IPS-18a (cell line): ENCODE measurements at regions not wholly inside any gene's neighbourhood (a gene's known extent, or its start where the extent isn't known, plus 50 kb on each side); places are given as distances from the start of the nearest gene placed in this dataset.
"Not testable (repeated sequence)": the region's sequence is repeated elsewhere in the genome, so short reads cannot be mapped to it uniquely, and the experiment has no call there.

Experiments used
- H3K27ac ChIP-seq: one replicate; pipeline ENCODE4 v1.5.1; 2013; ENCODE audit warnings: low read length
- H3K27me3 ChIP-seq: one replicate; pipeline ENCODE4 v1.6.1; 2013; ENCODE audit warnings: mild to moderate bottlenecking, low read length; ENCODE audit not compliant: control insufficient read depth, insufficient read depth
- H3K36me3 ChIP-seq: one replicate; pipeline ENCODE4 v1.6.1; 2013; ENCODE audit warnings: low read depth, low read length; ENCODE audit not compliant: control insufficient read depth
- H3K4me1 ChIP-seq: one replicate; pipeline ENCODE4 v1.6.1; 2013; ENCODE audit warnings: low read depth, low read length; ENCODE audit not compliant: control insufficient read depth
- H3K4me3 ChIP-seq: one replicate; pipeline ENCODE4 v1.5.1; 2013; ENCODE audit warnings: low read length
- H3K9ac ChIP-seq: one replicate; pipeline ENCODE4 v1.6.1; 2013; ENCODE audit warnings: mild to moderate bottlenecking, low read length, moderate library complexity
- H3K9me3 ChIP-seq: one replicate; pipeline ENCODE4 v1.6.1; 2013; ENCODE audit warnings: low read depth, low read length; ENCODE audit not compliant: control insufficient read depth

DNA sequence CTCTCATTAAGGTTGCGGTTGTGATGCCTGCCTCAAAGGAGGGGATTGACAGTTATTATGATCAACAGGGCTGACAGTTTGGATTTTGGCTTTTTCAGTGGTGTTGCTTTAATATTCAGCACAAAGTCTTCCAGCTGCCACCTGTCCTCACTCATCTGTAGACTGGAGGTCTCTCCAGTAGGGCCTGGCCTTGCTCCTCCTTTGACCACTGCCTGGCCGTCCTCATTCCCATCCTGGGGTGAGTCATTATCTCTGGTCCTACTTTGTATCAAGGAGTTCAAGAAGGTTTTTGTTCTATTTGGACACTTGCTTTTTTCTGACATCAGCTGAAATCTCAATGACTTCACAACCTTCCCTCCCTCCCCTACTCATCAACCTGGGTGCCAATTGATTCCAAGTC is 95.1 kb upstream of the ZPLD1 start:
- Histone ChIP-seq H3K4me1 (peaks cover 5% of the 10 kb centered on the region), H3K9ac (no peak overlapping the region), H3K9me3 (no peaks in the 10 kb centered on the region), H3K36me3 (no peaks in the 10 kb centered on the region), H3K27me3 (no peaks in the 10 kb centered on the region), H3K27ac (no peak overlapping the region), H3K4me3 (no peak overlapping the region)

DNA sequence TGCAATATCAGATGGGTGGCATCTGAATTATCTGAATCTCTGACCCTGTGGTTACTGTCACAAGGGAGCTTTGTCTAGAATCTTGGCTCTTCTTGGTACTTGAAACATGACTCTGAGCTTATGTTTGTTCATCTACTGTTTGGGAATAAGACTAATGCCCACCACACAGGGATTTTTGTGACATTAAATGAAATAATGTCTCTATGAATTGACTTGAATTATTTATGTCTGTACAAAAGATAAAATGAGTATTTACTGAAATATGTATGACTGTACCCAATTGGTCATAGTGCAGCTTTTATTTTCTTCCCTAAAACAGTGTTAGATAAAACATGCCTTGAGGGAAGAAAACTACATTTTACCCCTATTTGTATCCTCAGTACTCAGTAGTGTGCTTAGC is 87.9 kb upstream of the ZPLD1 start:
- Histone ChIP-seq H3K4me1 (no peaks in the 10 kb centered on the region), H3K36me3 (no peaks in the 10 kb centered on the region), H3K27ac (no peak overlapping the region), H3K9me3 (no peaks in the 10 kb centered on the region), H3K9ac (no peak overlapping the region), H3K27me3 (no peaks in the 10 kb centered on the region), H3K4me3 (no peak overlapping the region)

DNA sequence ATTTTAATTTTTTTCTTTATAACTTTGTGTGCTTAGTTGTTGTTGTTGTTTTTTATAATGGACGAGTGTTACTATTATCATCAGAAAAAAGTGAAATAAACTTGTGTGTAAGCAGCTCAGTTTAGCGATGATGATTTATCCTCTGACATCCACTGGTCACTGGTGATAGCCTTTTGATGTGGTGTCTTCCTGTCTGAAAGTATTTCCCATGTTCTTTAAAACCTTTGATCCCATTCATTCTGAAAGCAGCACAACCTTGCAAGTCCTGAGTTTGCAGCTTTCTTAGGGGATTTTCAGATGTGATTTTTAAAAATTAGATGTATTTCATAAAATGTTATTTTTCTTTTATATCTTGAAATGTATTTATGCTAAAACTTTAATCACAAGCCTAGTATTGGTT is 85.9 kb upstream of the ZPLD1 start:
- H3K36me3 ChIP-seq: no peaks in the 10 kb centered on the region

DNA sequence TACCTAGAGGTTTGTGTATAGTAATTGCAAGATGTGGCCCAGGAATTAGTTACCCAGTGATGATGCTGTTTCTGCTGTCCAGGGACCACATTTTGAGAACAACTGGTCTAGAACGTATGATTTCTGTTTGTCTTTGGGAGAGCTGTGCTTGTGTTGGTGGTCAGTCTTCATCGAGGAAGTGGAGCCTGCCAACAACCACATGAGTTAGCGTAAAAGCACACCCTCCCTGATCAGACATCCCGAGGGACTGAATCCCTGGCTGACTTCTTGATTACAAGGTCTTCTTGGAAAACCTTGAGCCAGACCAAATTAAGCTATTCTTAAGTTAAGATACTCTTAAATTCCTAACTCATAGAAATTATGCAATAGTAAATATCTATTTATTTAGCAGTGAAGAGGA is 81.7 kb upstream of the ZPLD1 start:
- Histone ChIP-seq H3K27ac (no peak overlapping the region), H3K9me3 (no peaks in the 10 kb centered on the region), H3K36me3 (no peaks in the 10 kb centered on the region), H3K4me3 (no peak overlapping the region), H3K4me1 (peaks cover 8% of the 10 kb centered on the region), H3K9ac (no peak overlapping the region), H3K27me3 (no peaks in the 10 kb centered on the region)

More for the DNA sequence above, 85.9 kb upstream of the ZPLD1 start:
- Histone ChIP-seq H3K9ac (no peak overlapping the region), H3K27me3 (no peaks in the 10 kb centered on the region), H3K9me3 (no peaks in the 10 kb centered on the region), H3K27ac (no peak overlapping the region), H3K4me1 (no peaks in the 10 kb centered on the region), H3K4me3 (no peak overlapping the region)

DNA sequence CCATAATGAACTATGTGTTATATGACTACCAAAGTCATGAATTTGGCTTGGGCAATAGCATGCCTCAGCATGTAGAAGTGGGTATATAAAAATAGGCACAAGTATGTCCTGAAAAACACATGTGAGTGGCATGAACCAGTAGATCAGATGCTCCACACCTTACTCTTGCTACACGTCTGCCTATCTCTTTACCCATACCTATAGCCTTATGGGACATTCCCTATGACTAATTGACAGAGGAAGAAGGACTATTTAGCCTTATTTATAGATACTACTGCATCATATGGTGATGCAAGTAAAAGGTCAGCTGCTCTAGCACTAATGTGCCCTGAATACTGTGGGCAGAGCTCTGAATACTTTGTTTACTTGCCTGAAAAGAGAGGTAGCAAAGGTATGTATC is 81.0 kb upstream of the ZPLD1 start:
- Histone ChIP-seq H3K9me3 (no peaks in the 10 kb centered on the region), H3K9ac (no peak overlapping the region), H3K4me3 (no peak overlapping the region), H3K27me3 (no peaks in the 10 kb centered on the region), H3K36me3 (no peaks in the 10 kb centered on the region), H3K27ac (no peak overlapping the region), H3K4me1 (peaks cover 8% of the 10 kb centered on the region)

DNA sequence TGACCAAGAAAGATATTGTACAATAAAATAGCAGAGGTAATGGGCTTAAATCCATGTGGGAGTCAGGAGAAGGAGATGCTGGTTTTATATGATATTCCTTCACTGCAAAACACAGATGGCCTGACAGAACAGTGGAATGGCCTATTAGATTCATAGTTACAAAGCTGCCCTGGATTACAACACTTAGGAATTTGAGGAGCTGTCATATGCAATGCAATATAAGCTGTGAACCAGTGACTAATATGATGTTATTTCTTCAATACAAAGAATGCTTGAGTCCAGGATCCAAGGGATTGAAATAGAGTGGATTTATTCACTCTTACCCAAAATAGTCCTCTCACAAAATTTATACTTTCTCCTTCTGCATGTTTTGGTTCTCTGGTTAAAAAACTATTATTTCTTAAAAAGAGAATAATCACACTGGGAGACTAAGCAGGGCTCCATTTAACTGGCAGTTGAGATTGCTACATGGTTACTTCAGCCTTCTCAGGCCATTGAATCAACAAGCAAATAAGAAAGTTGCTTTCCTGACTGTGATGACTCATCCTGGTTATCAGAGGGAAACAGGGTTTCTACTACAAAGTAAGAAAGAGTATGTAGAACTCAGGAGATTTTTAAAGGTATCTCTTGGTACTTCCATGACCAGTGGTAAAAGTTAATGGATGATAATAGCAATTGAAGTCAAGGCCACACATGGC is 79.8 kb upstream of the ZPLD1 start:
- Histone ChIP-seq H3K9me3 (no peaks in the 10 kb centered on the region), H3K4me1 (peaks cover 8% of the 10 kb centered on the region), H3K27ac (no peak overlapping the region), H3K36me3 (no peaks in the 10 kb centered on the region), H3K9ac (no peak overlapping the region), H3K27me3 (no peaks in the 10 kb centered on the region), H3K4me3 (no peak overlapping the region)

DNA sequence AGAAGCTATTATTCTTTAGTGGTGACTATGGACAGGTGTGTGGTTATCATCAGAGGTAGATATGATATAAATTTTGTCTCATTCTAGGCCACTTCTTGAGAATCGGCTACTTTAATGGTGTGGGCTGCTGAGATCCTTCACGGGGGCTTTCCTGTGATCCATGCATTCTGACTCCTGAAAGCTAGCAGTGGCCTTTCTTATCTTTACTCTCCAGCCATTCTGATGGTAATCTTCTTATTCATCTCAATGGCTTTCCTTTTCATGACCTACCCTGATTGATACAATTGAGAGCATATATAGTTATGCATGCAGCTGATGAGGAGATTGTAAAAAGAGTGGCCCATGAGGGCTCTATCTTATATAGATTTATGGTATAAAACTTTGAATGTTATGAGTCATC is 78.3 kb upstream of the ZPLD1 start:
- Histone ChIP-seq H3K36me3 (no peaks in the 10 kb centered on the region), H3K27ac (no peak overlapping the region), H3K4me1 (peaks cover 21% of the 10 kb centered on the region), H3K9ac (no peak overlapping the region), H3K27me3 (no peaks in the 10 kb centered on the region), H3K4me3 (no peak overlapping the region), H3K9me3 (no peaks in the 10 kb centered on the region)

DNA sequence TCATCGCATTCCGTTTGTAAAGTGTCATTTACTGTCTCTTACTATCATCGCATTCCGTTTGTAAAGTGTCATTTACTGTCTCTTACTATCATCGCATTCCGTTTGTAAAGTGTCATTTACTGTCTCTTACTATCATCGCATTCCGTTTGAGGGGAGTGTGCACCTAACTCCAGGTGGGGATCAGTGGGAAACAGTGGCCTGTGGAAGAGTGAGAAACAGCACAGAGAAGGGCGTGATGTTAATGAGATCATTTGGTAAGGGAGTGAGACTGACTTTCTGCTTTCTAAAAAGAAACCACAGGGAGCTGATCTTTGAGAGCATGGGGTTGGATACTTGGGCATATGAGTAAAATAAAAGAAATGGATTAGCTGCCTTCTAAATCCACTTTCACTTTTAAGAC is 77.5 kb upstream of the ZPLD1 start:
- not testable (repeated sequence) for H3K9me3 ChIP-seq, H3K27me3 ChIP-seq, H3K36me3 ChIP-seq, H3K4me3 ChIP-seq, H3K27ac ChIP-seq, H3K9ac ChIP-seq
- H3K4me1 ChIP-seq: peaks cover 21% of the 10 kb centered on the region

DNA sequence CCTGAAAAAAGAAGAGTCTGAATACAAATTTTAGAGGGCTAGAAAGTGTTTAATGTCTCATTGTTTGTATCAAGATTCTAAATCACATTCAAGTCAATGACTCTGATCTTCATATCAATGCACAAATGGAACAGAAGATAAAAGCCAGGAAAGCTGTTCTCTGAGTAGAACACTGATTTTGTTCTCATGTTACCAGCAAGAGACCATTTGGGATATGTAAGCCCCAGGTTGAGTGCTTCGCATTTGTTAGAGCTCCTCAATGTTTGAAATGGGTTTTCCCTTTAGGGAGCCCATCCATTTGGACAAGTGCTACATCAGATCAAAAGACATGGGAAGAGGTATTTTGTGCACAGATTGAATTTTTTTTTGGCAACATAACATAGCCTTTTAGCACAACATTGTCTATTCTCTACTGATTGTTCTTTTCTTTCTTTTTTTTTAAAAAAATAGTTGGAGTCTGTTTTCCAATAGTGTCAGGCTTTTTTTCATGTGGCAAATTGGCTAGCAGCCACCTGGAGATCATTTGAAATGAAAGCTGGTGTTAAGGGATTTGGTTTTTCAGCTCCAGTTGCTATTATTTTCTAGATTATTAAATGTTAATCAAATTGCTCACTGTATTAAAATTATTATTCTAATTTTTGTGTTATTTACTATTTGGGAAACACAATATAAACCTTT is 74.5 kb upstream of the ZPLD1 start:
- no peaks in the 10 kb centered on the region for H3K9me3 ChIP-seq
- H3K27me3 ChIP-seq: no peaks in the 10 kb centered on the region

DNA sequence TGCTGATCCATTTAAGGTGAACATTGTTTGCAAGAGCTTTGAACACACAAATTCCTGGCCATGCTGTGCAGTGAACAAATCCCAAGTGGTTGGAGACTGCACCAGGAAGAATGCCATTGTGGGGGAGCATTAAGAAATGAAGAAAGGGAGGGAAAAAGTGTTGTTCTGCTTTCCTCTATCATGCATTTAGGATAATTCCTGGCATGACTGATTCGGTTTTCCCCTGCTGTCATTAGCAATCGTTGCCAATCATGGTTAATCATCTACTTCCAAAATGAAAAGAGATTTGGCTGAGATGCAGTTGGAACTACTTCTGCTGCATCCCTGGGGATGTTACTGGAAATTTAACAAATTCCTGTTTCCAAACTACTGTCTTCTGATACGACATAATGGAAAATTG is 73.7 kb upstream of the ZPLD1 start:
- peaks cover 20% of the 10 kb centered on the region for H3K4me1 ChIP-seq
- no peak overlapping the region for H3K9ac ChIP-seq
- H3K9me3 ChIP-seq: no peaks in the 10 kb centered on the region
- H3K36me3 ChIP-seq: no peaks in the 10 kb centered on the region
- H3K27ac ChIP-seq: no peak overlapping the region
- H3K4me3 ChIP-seq: peak overlapping the region; percentile 8
- no peaks in the 10 kb centered on the region for H3K27me3 ChIP-seq

More for the DNA sequence above, 74.5 kb upstream of the ZPLD1 start:
- Histone ChIP-seq H3K4me1 (peaks cover 21% of the 10 kb centered on the region), H3K9ac (no peak overlapping the region), H3K4me3 (no peak overlapping the region), H3K36me3 (no peaks in the 10 kb centered on the region), H3K27ac (no peak overlapping the region)

DNA sequence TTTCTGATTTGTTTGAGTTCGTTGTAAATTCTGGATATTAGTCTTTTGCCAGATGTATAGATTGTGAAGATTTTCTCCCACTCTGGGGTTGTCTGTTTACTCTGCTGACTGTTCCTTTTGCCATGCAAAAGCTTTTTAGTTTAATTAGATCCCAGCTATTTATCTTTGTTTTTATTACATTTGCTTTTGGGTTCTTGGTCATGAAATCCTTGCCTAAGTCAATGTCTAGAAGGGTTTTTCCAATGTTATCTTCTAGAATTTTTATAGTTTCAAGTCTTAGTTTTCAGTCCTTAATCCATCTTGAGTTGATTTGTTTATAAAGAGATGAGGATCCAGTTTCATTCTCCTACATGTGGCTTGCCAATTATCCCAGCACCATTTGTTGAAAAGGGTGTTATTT is 68.7 kb upstream of the ZPLD1 start:
- not testable (repeated sequence) for H3K4me1 ChIP-seq, H3K9me3 ChIP-seq, H3K9ac ChIP-seq, H3K36me3 ChIP-seq, H3K4me3 ChIP-seq, H3K27ac ChIP-seq, H3K27me3 ChIP-seq
